K562 (cell line): ENCODE measurements at regions not wholly inside any gene's neighbourhood (a gene's known extent, or its start where the extent isn't known, plus 50 kb on each side); places are given as distances from the start of the nearest gene placed in this dataset.

Experiments
- ATAC-seq: fragments of 200-7000 bp; cut with Tn5 transposase; 3 replicates; pipeline ENCODE4 v1.9.1; 2020; ENCODE audit warnings: moderate library complexity
- BruUV-seq: library from RNA; stranded (reverse); fragments of 400-500 nt; replicated peaks from 2 replicates; lab custom pipeline; 2021; lab: Mats Ljungman, UMichigan
- CTCF ChIA-PET: fragments of 300-600 bp; formaldehyde crosslinking; extraction: SDS; loops from one replicate; lab custom pipeline; 2021; ENCODE audit warnings: low intra/inter-chr PET ratio; lab: Yijun Ruan, JAX
- POLR2A ChIA-PET: fragments of 300-600, 350-650 bp; sonication (Branson Sonifier 250); formaldehyde crosslinking; extraction: SDS; loops from one replicate; lab custom pipeline; 2021; ENCODE audit warnings: antibody characterized with exemption, inconsistent platforms; lab: Yijun Ruan, JAX
- DNase-seq, 4 experiments: peaks; one replicate each; pipeline versions ENCODE4 v3.0.0 to v3.0.0-alpha.2; 2011 to 2018; ENCODE audit warnings: low spot score in 3 of 4, mixed read lengths in 3 of 4; ENCODE audit errors: extremely low read depth in 1 of 4
- FAIRE-seq: peaks from 2 replicates; lab custom pipeline; 2011; peaks lifted over from hg19 to GRCh38; lab: Jason Lieb, UNC
- H2AFZ ChIP-seq: 2 replicates; pipeline ENCODE4 v1.6.0; 2011; ENCODE audit warnings: low read depth, low read length, control low read depth, inconsistent platforms
- H3K27ac ChIP-seq: fragments of 200-600 bp; 3 replicates; pipeline ENCODE4 v1.8.0; 2011; ENCODE audit warnings: low read depth, mild to moderate bottlenecking, control low read depth, inconsistent platforms, low read length, moderate library complexity, mixed read lengths; ENCODE audit errors: extremely low read depth
- H3K27me3 ChIP-seq, 2 experiments: fragments of 300-600 bp in 1 of 2; 2 replicates in 1 of 2; 3 replicates in 1 of 2; pipeline versions ENCODE4 v1.6.0 to v1.8.0; 2011; ENCODE audit warnings: inconsistent platforms in 2 of 2, low read length in 2 of 2, mild to moderate bottlenecking in 1 of 2, mixed read lengths in 1 of 2, moderate library complexity in 1 of 2; ENCODE audit not compliant: control insufficient read depth in 2 of 2, insufficient read depth in 2 of 2
- H3K36me3 ChIP-seq: fragments of 300-600 bp; 3 replicates; pipeline ENCODE4 v1.8.0; 2011; ENCODE audit warnings: mild to moderate bottlenecking, low read length, inconsistent platforms; ENCODE audit not compliant: control insufficient read depth, insufficient read depth
- H3K4me1 ChIP-seq, 2 experiments: fragments of 200-600 bp in 1 of 2; replicated peaks in 1 of 2; 2 replicates in 1 of 2; 3 replicates in 1 of 2; pipeline versions ENCODE4 v1.5.1 to v1.8.0; 2011; ENCODE audit warnings: inconsistent platforms in 2 of 2, low read length in 2 of 2, mild to moderate bottlenecking in 1 of 2, mixed read lengths in 1 of 2, moderate library complexity in 1 of 2; ENCODE audit not compliant: control insufficient read depth in 2 of 2, insufficient read depth in 2 of 2
- H3K4me2 ChIP-seq: 2 replicates; pipeline ENCODE4 v1.6.1; 2011; ENCODE audit warnings: low read length, control low read depth, inconsistent platforms, mixed read lengths; ENCODE audit not compliant: insufficient read depth
- H3K4me3 ChIP-seq: fragments of 200-600 bp; sonication (generic), shearing (Covaris generic); 2 replicates; pipeline ENCODE4 v1.5.1; 2016; ENCODE audit warnings: control low read depth, inconsistent platforms
- H3K79me2 ChIP-seq: fragments of 200-600 bp; 3 replicates; pipeline ENCODE4 v1.8.0; 2011; ENCODE audit warnings: low read length, inconsistent platforms; ENCODE audit not compliant: control insufficient read depth, insufficient read depth
- H3K9ac ChIP-seq, 2 experiments: 2 replicates each; pipeline versions ENCODE4 v1.6.0 to v1.6.1; 2011; ENCODE audit warnings: low read depth in 2 of 2, low read length in 2 of 2, control low read depth in 1 of 2, inconsistent platforms in 1 of 2, mild to moderate bottlenecking in 1 of 2, mixed read lengths in 1 of 2; ENCODE audit not compliant: insufficient read depth in 1 of 2
- H3K9me1 ChIP-seq: one replicate; pipeline ENCODE4 v1.6.0; 2011; ENCODE audit warnings: inconsistent platforms, mild to moderate bottlenecking, low read length, moderate library complexity; ENCODE audit not compliant: control insufficient read depth, insufficient read depth
- H3K9me3 ChIP-seq: replicated peaks from 2 replicates; pipeline ENCODE4 v1.5.1; 2011; ENCODE audit warnings: low read depth, low read length, inconsistent platforms; ENCODE audit not compliant: control insufficient read depth, insufficient read depth
- H4K20me1 ChIP-seq: replicated peaks from 2 replicates; pipeline ENCODE4 v1.6.1; 2011; ENCODE audit warnings: low read length, inconsistent platforms, mixed read lengths; ENCODE audit not compliant: control insufficient read depth, insufficient read depth
- BCL6 ChIP-seq: fragments of 250-450 bp; sonication (Bioruptor Pico); IDR thresholded peaks from 2 replicates; pipeline ENCODE4 v1.4.0; 2020
- C11orf30 ChIP-seq: fragments of 450-650 bp; IDR thresholded peaks from 2 replicates; pipeline ENCODE4 v1.6.1; 2016; ENCODE audit warnings: low read depth, mild to moderate bottlenecking
- KLF6 ChIP-seq: fragments of 250-450 bp; sonication (Bioruptor Pico); IDR thresholded peaks from 2 replicates; pipeline ENCODE4 v1.4.0; 2020; ENCODE audit warnings: mild to moderate bottlenecking, moderate library complexity, borderline replicate concordance
- MAFK ChIP-seq: IDR thresholded peaks from 2 replicates; pipeline ENCODE4 v1.6.1; 2011; ENCODE audit warnings: low read length, improper control_type of control experiment
- MEF2A ChIP-seq: IDR thresholded peaks from 2 replicates; pipeline ENCODE4 v1.6.1; 2011; ENCODE audit warnings: low read depth, mild to moderate bottlenecking, low read length, moderate library complexity; ENCODE audit not compliant: control insufficient read depth
- MEIS2 ChIP-seq: fragments of 450-650 bp; IDR thresholded peaks from 2 replicates; pipeline ENCODE4 v1.6.1; 2014; ENCODE audit warnings: mild to moderate bottlenecking; ENCODE audit not compliant: partially characterized antibody
- OTX1 ChIP-seq: fragments of 450-650 bp; formaldehyde crosslinking; IDR thresholded peaks from 2 replicates; pipeline ENCODE4 v1.4.0; 2022; ENCODE audit warnings: mild to moderate bottlenecking
- PCBP1 ChIP-seq: fragments of 200-400 bp; formaldehyde crosslinking; IDR thresholded peaks from 2 replicates; pipeline ENCODE4 v1.6.1; 2018; ENCODE audit warnings: mild to moderate bottlenecking, low read depth, low read length; ENCODE audit not compliant: poor library complexity, severe bottlenecking
- PCBP2 ChIP-seq: fragments of 200-400 bp; formaldehyde crosslinking; IDR thresholded peaks from 2 replicates; pipeline ENCODE4 v1.6.1; 2018; ENCODE audit warnings: low read length, low read depth, mild to moderate bottlenecking, moderate library complexity; ENCODE audit not compliant: poor library complexity, severe bottlenecking
- RBBP5 ChIP-seq: fragments of 200-600 bp; sonication (generic); IDR thresholded peaks from 2 replicates; pipeline ENCODE4 v1.6.1; 2012; ENCODE audit warnings: borderline replicate concordance, mild to moderate bottlenecking, low read length, control low read depth, inconsistent platforms; ENCODE audit not compliant: insufficient read depth, poor library complexity, severe bottlenecking
- RBM15 ChIP-seq: fragments of 200-400 bp; formaldehyde crosslinking; IDR thresholded peaks from 2 replicates; pipeline ENCODE4 v1.6.1; 2018; ENCODE audit warnings: mild to moderate bottlenecking, low read length, moderate library complexity; ENCODE audit not compliant: insufficient read depth
- SMAD1 ChIP-seq: fragments of 150-350 bp; IDR thresholded peaks from 2 replicates; pipeline ENCODE4 v1.6.1; 2014; ENCODE audit warnings: low read length, low read depth; ENCODE audit not compliant: partially characterized antibody
- TGIF2 ChIP-seq: sonication (generic); formaldehyde crosslinking; IDR thresholded peaks from 2 replicates; pipeline ENCODE4 v1.8.1; 2022; ENCODE audit warnings: mild to moderate bottlenecking, missing genetic modification reagents, moderate library complexity
- ZNF263 ChIP-seq: sonication (generic); formaldehyde crosslinking; IDR thresholded peaks from 2 replicates; pipeline ENCODE4 v1.8.0; 2022; ENCODE audit warnings: mild to moderate bottlenecking, missing genetic modification reagents, borderline replicate concordance
- ZNF436 ChIP-seq: fragments of 250-450, 450-650 bp; sonication (Bioruptor Pico); formaldehyde crosslinking; IDR thresholded peaks from 2 replicates; pipeline ENCODE4 v1.7.0; 2020; ENCODE audit warnings: mild to moderate bottlenecking
- WGBS: fragments of 100-300 bp; shearing (Covaris generic); methylation state at CpG from one replicate; pipeline ENCODE4 v1.1.6; 2016; ENCODE audit warnings: low coverage, mixed read lengths; ENCODE audit not compliant: insufficient coverage; ENCODE audit errors: missing lambda C conversion rate; 5-methylcytosine and 5-hydroxymethylcytosine counted together
- in situ Hi-C: fragments of 300-500 bp; cut with MboI; formaldehyde crosslinking; loops from 4 replicates; pipeline ENCODE4 v1.15.0; 2018; ENCODE audit warnings: inconsistent platforms, mixed read lengths
- intact Hi-C: fragments of 100-400 bp; cut with micrococcal nuclease; formaldehyde crosslinking; loops from 2 replicates; pipeline ENCODE4 v1.14.2; 2022
- TF ChIP-seq, protein P1 (sequence below): fragments of 450-650 bp; conservative IDR thresholded peaks from 2 replicates; pipeline ENCODE4 v1.6.1; 2016; ENCODE audit warnings: missing genetic modification characterization, low read depth, mild to moderate bottlenecking, missing compliant biosample characterization, moderate library complexity
- TF ChIP-seq, protein P2 (sequence below): fragments of 250-450 bp; sonication (Bioruptor Pico); IDR thresholded peaks from 2 replicates; pipeline ENCODE4 v1.8.0; 2021; ENCODE audit warnings: mild to moderate bottlenecking, moderate library complexity
- TF ChIP-seq, protein P3 (sequence below): fragments of 250-450 bp; sonication (Bioruptor Pico); IDR thresholded peaks from 2 replicates; pipeline ENCODE4 v1.4.0; 2020

DNA sequence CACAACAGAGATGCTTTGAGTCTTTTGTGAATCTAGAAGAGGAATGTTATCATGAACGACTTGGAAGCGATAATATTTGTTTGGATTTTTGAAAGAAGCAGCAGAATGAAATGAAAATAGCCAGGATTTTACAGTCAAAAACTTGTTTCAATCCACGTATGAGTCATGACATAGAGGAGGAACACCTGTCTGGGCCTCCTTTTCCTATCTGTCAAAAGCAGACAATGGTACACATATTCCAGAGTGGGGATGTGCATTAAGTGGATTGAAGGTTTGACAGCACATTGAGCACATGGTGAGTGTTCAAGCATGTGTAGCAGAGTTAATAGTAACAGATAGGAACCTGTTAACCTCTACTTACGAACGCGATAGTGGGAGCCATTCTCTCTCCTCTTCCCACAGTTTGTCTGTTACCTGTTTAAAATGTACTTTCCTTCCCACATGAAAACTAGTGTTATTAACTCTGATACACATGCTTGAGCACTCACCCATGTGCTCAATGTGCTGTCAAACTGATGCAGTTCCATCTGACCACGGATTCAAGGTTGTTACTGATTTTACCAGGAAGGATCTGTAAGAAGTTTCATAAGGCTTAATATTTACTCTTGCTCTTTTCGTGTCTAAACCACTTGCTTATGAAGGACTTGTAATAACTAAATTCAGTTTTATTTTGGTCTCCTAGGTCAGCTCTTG lies 863.4 kb upstream of the SOX11 start:
- Histone ChIP-seq H3K27me3 (no peaks in the 10 kb centered on the region), H3K4me3 (no peak overlapping the region), H3K27ac (no peak overlapping the region), H3K9me1 (no peaks in the 10 kb centered on the region), H2AFZ (no peak overlapping the region), H4K20me1 (no peaks in the 10 kb centered on the region), H3K36me3 (no peaks in the 10 kb centered on the region), H3K4me1 (no peaks in the 10 kb centered on the region), H3K4me2 (no peak overlapping the region), H3K9me3 (no peaks in the 10 kb centered on the region; the same call in 1 of the 2 replicates), H3K9ac (no peak overlapping the region), H3K79me2 (no peaks in the 10 kb centered on the region)
- CTCF ChIA-PET: no interaction called here
- ATAC-seq (no peak), DNase-seq (no peak), FAIRE-seq (no peak)
- intact Hi-C loops (no loop called here), in situ Hi-C loops (no loop called here)
- 3% methylated on average over 8 of the region's 8 CpGs for WGBS
- no TSS peak for BruUV-seq
- POLR2A ChIA-PET: no interaction called here
- TF ChIP-seq RBBP5 (no peak), TGIF2 (CRISPR knock-in tag) (no peak), MAFK (no peak), ZNF436 (no peak), OTX1 (no peak), PCBP1 (no peak), RBM15 (no peak), C11orf30 (no peak), KLF6 (CRISPR knock-in tag) (no peak), PCBP2 (no peak), MEIS2 (no peak), BCL6 (CRISPR knock-in tag) (no peak), SMAD1 (no peak), ZNF263 (CRISPR knock-in tag) (no peak), MEF2A (no peak)
- TF ChIP-seq, protein P1, sequence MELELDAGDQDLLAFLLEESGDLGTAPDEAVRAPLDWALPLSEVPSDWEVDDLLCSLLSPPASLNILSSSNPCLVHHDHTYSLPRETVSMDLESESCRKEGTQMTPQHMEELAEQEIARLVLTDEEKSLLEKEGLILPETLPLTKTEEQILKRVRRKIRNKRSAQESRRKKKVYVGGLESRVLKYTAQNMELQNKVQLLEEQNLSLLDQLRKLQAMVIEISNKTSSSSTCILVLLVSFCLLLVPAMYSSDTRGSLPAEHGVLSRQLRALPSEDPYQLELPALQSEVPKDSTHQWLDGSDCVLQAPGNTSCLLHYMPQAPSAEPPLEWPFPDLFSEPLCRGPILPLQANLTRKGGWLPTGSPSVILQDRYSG: no peak
- TF ChIP-seq, protein P2, sequence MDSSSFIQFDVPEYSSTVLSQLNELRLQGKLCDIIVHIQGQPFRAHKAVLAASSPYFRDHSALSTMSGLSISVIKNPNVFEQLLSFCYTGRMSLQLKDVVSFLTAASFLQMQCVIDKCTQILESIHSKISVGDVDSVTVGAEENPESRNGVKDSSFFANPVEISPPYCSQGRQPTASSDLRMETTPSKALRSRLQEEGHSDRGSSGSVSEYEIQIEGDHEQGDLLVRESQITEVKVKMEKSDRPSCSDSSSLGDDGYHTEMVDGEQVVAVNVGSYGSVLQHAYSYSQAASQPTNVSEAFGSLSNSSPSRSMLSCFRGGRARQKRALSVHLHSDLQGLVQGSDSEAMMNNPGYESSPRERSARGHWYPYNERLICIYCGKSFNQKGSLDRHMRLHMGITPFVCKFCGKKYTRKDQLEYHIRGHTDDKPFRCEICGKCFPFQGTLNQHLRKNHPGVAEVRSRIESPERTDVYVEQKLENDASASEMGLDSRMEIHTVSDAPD (CRISPR knock-in tag): no peak
- TF ChIP-seq, protein P3, sequence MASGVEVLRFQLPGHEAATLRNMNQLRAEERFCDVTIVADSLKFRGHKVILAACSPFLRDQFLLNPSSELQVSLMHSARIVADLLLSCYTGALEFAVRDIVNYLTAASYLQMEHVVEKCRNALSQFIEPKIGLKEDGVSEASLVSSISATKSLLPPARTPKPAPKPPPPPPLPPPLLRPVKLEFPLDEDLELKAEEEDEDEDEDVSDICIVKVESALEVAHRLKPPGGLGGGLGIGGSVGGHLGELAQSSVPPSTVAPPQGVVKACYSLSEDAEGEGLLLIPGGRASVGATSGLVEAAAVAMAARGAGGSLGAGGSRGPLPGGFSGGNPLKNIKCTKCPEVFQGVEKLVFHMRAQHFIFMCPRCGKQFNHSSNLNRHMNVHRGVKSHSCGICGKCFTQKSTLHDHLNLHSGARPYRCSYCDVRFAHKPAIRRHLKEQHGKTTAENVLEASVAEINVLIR (CRISPR knock-in tag): no peak
